GM23338 (cell line): ENCODE measurements at regions not wholly inside any gene's neighbourhood (a gene's known extent, or its start where the extent isn't known, plus 50 kb on each side); places are given as distances from the start of the nearest gene placed in this dataset.

Experiments
- ATAC-seq: fragments of 200-7000 bp; cut with Tn5 transposase; 3 replicates; pipeline ENCODE4 v1.9.1; 2020
- DNase-seq: peaks from one replicate; pipeline ENCODE4 v3.0.0-alpha.2; 2015; ENCODE audit warnings: low spot score
- H2AFZ ChIP-seq: fragments of 200-600 bp; sonication (generic); 2 replicates; pipeline ENCODE4 v1.8.0; 2016; ENCODE audit warnings: antibody characterized with exemption, mild to moderate bottlenecking, moderate library complexity
- H3F3A ChIP-seq: fragments of 200-600 bp; sonication (generic); replicated peaks from 2 replicates; pipeline ENCODE4 v1.8.0; 2017; ENCODE audit warnings: antibody characterized with exemption, mixed run types, low read depth
- H3K27ac ChIP-seq: fragments of 200-600 bp; sonication (generic); 2 replicates; pipeline ENCODE4 v1.6.1; 2016; ENCODE audit warnings: low read depth
- H3K27me3 ChIP-seq: fragments of 200-600 bp; sonication (generic); 2 replicates; pipeline ENCODE4 v1.8.0; 2016; ENCODE audit warnings: mild to moderate bottlenecking, mixed run types, moderate library complexity; ENCODE audit not compliant: insufficient read depth
- H3K36me3 ChIP-seq: fragments of 200-600 bp; sonication (generic); 2 replicates; pipeline ENCODE4 v1.8.0; 2016; ENCODE audit warnings: mild to moderate bottlenecking; ENCODE audit not compliant: insufficient read depth
- H3K4me1 ChIP-seq: fragments of 200-600 bp; sonication (generic); 2 replicates; pipeline ENCODE4 v1.8.0; 2016; ENCODE audit warnings: mild to moderate bottlenecking, moderate library complexity; ENCODE audit not compliant: insufficient read depth
- H3K4me2 ChIP-seq: fragments of 200-600 bp; sonication (generic); 2 replicates; pipeline ENCODE4 v1.7.1; 2017; ENCODE audit warnings: mixed run types
- H3K4me3 ChIP-seq: fragments of 200-600 bp; sonication (generic); 2 replicates; pipeline ENCODE4 v1.6.1; 2016; ENCODE audit warnings: mixed run types
- H3K79me2 ChIP-seq: fragments of 200-600 bp; sonication (generic); replicated peaks from 2 replicates; pipeline ENCODE4 v1.8.0; 2017; ENCODE audit warnings: mild to moderate bottlenecking; ENCODE audit not compliant: insufficient read depth
- H3K9me2 ChIP-seq: fragments of 200-600 bp; sonication (generic); 2 replicates; pipeline ENCODE4 v1.8.0; 2017; ENCODE audit not compliant: insufficient read depth
- H4K20me1 ChIP-seq: fragments of 200-600 bp; sonication (generic); replicated peaks from 2 replicates; pipeline ENCODE4 v1.8.0; 2017; ENCODE audit warnings: mild to moderate bottlenecking; ENCODE audit not compliant: insufficient read depth
- H3K27ac Mint-ChIP-seq: 2 replicates; pipeline ENCODE4 v1.8.0; 2020; ENCODE audit warnings: inconsistent platforms, mild to moderate bottlenecking, moderate library complexity, mixed read lengths
- H3K27me3 Mint-ChIP-seq: 3 replicates; pipeline ENCODE4 v1.8.0; 2022; ENCODE audit warnings: low read depth, mild to moderate bottlenecking, moderate library complexity, mixed read lengths, inconsistent platforms; ENCODE audit not compliant: insufficient read depth, poor library complexity
- H3K36me3 Mint-ChIP-seq: 3 replicates; pipeline ENCODE4 v1.8.0; 2021; ENCODE audit warnings: low read depth, mild to moderate bottlenecking, inconsistent platforms, moderate library complexity, mixed read lengths
- H3K4me1 Mint-ChIP-seq: 3 replicates; pipeline ENCODE4 v1.8.0; 2020; ENCODE audit warnings: mild to moderate bottlenecking, inconsistent platforms, mixed read lengths
- H3K4me3 Mint-ChIP-seq: 3 replicates; pipeline ENCODE4 v1.8.0; 2021; ENCODE audit warnings: moderate library complexity, mild to moderate bottlenecking, inconsistent platforms, mixed read lengths
- H3K9me3 Mint-ChIP-seq: 3 replicates; pipeline ENCODE4 v1.8.0; 2020; ENCODE audit warnings: moderate library complexity, mild to moderate bottlenecking, inconsistent platforms, mixed read lengths
- CREB1 ChIP-seq: fragments of 250-450 bp; sonication (Bioruptor Pico); IDR thresholded peaks from 2 replicates; pipeline ENCODE4 v1.5.0; 2020; ENCODE audit warnings: low read depth, mild to moderate bottlenecking, moderate library complexity
- EZH2 ChIP-seq: fragments of 200-600 bp; sonication (generic); IDR thresholded peaks from one replicate; pipeline ENCODE4 v1.8.0; 2017; ENCODE audit warnings: antibody characterized with exemption, mild to moderate bottlenecking, low read depth; ENCODE audit not compliant: unreplicated experiment
- EZH2phosphoT487 ChIP-seq: fragments of 200-600 bp; sonication (generic); IDR thresholded peaks from one replicate; pipeline ENCODE4 v1.8.1; 2018; ENCODE audit warnings: antibody characterized with exemption; ENCODE audit not compliant: unreplicated experiment
- JUNB ChIP-seq: IDR thresholded peaks from one replicate; pipeline ENCODE4 v1.6.1; 2016; ENCODE audit warnings: antibody characterized with exemption; ENCODE audit not compliant: unreplicated experiment
- NANOG ChIP-seq: IDR thresholded peaks from 2 replicates; pipeline ENCODE4 v1.6.1; 2016; ENCODE audit warnings: antibody characterized with exemption, borderline replicate concordance
- POLR2AphosphoS5 ChIP-seq: IDR thresholded peaks from 2 replicates; pipeline ENCODE4 v1.6.1; 2016; ENCODE audit warnings: antibody characterized with exemption, low read depth
- STAT1 ChIP-seq: IDR thresholded peaks from one replicate; pipeline ENCODE4 v1.6.1; 2016; ENCODE audit warnings: antibody characterized with exemption; ENCODE audit not compliant: unreplicated experiment
- ZNF114 ChIP-seq: fragments of 250-450 bp; sonication (Bioruptor Pico); IDR thresholded peaks from 2 replicates; pipeline ENCODE4 v1.5.0; 2020; ENCODE audit warnings: mild to moderate bottlenecking, moderate library complexity
- ZNF331 ChIP-seq: fragments of 250-450 bp; sonication (Bioruptor Pico); IDR thresholded peaks from 2 replicates; pipeline ENCODE4 v1.5.0; 2020; ENCODE audit warnings: low read depth, mild to moderate bottlenecking, moderate library complexity
- TF ChIP-seq, protein P1 (sequence below), 2 experiments: fragments of 200-600 bp in 1 of 2; sonication (generic) in 1 of 2; conservative IDR thresholded peaks; 2 replicates each; pipeline versions ENCODE4 v1.5.1 to v1.6.1; 2016 to 2017; ENCODE audit warnings: antibody characterized with exemption in 2 of 2, low read depth in 2 of 2, mild to moderate bottlenecking in 2 of 2, moderate library complexity in 1 of 2
- TF ChIP-seq, protein P2 (sequence below): IDR thresholded peaks from one replicate; pipeline ENCODE4 v1.6.1; 2018; ENCODE audit warnings: antibody characterized with exemption; ENCODE audit not compliant: unreplicated experiment
- TF ChIP-seq, protein P3 (sequence below): IDR thresholded peaks from 2 replicates; pipeline ENCODE4 v1.6.1; 2016; ENCODE audit warnings: antibody characterized with exemption

DNA sequence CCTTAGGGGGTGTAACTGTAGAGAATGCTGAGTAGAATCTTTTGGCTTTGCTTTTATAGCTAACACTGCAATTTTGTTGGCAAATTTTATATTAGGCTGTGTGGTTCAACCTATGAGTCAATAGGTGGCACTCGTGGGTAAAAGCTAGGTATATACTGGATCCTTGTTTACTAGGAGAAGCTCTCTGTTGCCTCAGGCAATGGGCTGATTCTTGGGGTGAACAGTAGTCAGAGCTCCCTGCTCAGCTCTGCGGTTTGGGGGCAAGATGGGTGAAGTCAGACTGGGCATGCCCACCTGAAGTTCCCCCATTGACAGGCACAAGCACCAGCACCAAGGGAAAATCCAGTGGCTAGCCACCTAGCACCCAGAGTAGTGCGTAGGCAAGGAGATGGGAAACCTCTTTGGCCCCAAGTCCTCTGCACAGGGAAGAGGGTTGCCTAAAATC, 238.7 kb downstream of the FAM181B start:
- Histone ChIP-seq H3K4me1 (no peaks in the 10 kb centered on the region), H3K9me2 (no peaks in the 10 kb centered on the region), H3K4me2 (no peak overlapping the region), H2AFZ (peak overlapping the region; percentile 94), H3K27ac (no peak overlapping the region), H3K27me3 (no peaks in the 10 kb centered on the region), H3K36me3 (no peaks in the 10 kb centered on the region), H4K20me1 (no peaks in the 10 kb centered on the region), H3K79me2 (no peaks in the 10 kb centered on the region), H3K4me3 (no peak overlapping the region), H3F3A (no peaks in the 10 kb centered on the region)
- Mint-ChIP-seq H3K27me3 (no peaks in the 10 kb centered on the region), H3K27ac (no peak overlapping the region), H3K36me3 (0 out of 3 replicates have a peak, but pooled peaks cover under 1% of the 10 kb centered on the region), H3K4me1 (0 out of 3 replicates have a peak, but pooled peaks cover 2% of the 10 kb centered on the region), H3K9me3 (peaks cover 2% of the 10 kb centered on the region; the same call in 1 of the 3 replicates), H3K4me3 (no peak overlapping the region)
- peak; percentile 75 for DNase-seq
- TF ChIP-seq, protein P1, sequence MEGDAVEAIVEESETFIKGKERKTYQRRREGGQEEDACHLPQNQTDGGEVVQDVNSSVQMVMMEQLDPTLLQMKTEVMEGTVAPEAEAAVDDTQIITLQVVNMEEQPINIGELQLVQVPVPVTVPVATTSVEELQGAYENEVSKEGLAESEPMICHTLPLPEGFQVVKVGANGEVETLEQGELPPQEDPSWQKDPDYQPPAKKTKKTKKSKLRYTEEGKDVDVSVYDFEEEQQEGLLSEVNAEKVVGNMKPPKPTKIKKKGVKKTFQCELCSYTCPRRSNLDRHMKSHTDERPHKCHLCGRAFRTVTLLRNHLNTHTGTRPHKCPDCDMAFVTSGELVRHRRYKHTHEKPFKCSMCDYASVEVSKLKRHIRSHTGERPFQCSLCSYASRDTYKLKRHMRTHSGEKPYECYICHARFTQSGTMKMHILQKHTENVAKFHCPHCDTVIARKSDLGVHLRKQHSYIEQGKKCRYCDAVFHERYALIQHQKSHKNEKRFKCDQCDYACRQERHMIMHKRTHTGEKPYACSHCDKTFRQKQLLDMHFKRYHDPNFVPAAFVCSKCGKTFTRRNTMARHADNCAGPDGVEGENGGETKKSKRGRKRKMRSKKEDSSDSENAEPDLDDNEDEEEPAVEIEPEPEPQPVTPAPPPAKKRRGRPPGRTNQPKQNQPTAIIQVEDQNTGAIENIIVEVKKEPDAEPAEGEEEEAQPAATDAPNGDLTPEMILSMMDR (conservative IDR thresholded peaks at IDR 0.05; ENCODE audit: low read depth in 2 of 2) = peak; percentile 60 to 67
- no peak for TF ChIP-seq STAT1
- no peak for TF ChIP-seq CREB1 (CRISPR knock-in tag)
- peak; percentile 97 for ATAC-seq

DNA sequence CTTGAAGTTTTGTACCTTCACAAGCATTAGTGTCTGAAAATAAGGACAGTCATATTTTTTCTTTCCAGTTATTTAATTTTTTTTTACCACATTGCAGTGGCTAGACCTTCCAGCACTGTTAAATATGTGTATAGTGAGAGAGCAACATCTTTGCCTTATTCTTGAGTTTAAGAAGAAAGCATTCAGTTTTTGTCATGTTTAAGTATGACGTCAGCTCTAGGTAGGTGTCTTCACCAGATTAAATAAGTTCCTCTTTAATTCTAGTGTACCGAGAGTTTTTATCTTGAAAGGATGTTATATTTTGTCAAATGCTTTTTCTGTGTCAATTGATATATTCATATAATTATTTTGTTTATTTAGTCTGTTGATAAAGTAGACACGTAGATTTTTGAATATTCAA, 258.8 kb downstream of the FAM181B start:
- H3K4me2 ChIP-seq = no peak overlapping the region
- no peak for DNase-seq
- no peaks in the 10 kb centered on the region for H3K27me3 Mint-ChIP-seq
- no peak overlapping the region for H3K4me3 Mint-ChIP-seq
- H3K27me3 ChIP-seq = no peaks in the 10 kb centered on the region
- H3K27ac ChIP-seq = no peak overlapping the region
- no peak overlapping the region for H2AFZ ChIP-seq
- H3K27ac Mint-ChIP-seq = no peak overlapping the region
- H4K20me1 ChIP-seq = no peaks in the 10 kb centered on the region
- TF ChIP-seq ZNF114 (CRISPR knock-in tag) (no peak), EZH2phosphoT487 (no peak), ZNF331 (CRISPR knock-in tag) (no peak), JUNB (no peak), NANOG (no peak)
- no peak overlapping the region for H3K4me3 ChIP-seq
- H3K79me2 ChIP-seq = no peaks in the 10 kb centered on the region
- H3F3A ChIP-seq = no peaks in the 10 kb centered on the region
- no peaks in the 10 kb centered on the region for H3K36me3 ChIP-seq
- H3K36me3 Mint-ChIP-seq = no peaks in the 10 kb centered on the region
- H3K9me3 Mint-ChIP-seq = no peaks in the 10 kb centered on the region; the same call in 2 of the 3 replicates
- no peak for ATAC-seq
- H3K9me2 ChIP-seq = no peaks in the 10 kb centered on the region
- no peaks in the 10 kb centered on the region for H3K4me1 Mint-ChIP-seq
- no peaks in the 10 kb centered on the region for H3K4me1 ChIP-seq

DNA sequence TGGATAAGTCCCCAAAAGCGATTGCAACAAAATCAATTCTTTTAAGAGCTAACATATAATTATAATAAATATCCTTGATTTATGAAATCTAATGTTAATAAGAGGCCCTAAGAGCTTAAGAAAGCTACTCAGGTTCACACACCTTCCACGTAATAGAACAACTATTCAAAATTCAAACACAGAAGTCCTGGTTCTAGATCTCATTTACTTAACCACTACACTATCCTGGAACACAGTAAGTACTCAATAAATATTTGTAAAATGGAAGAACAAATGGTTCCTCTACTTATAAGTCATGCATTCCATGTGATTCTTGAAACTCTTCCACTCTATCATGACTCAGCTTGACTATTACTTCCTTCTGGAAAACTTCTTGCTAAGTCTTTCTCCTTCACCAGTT, 268.2 kb downstream of the FAM181B start:
- no peaks in the 10 kb centered on the region; the same call in 2 of the 3 replicates for H3K9me3 Mint-ChIP-seq
- Histone ChIP-seq H3K9me2 (no peaks in the 10 kb centered on the region), H3F3A (no peaks in the 10 kb centered on the region), H3K36me3 (no peaks in the 10 kb centered on the region), H2AFZ (no peak overlapping the region), H4K20me1 (no peaks in the 10 kb centered on the region), H3K79me2 (no peaks in the 10 kb centered on the region), H3K4me1 (no peaks in the 10 kb centered on the region), H3K27me3 (no peaks in the 10 kb centered on the region), H3K4me3 (no peak overlapping the region), H3K4me2 (no peak overlapping the region), H3K27ac (no peak overlapping the region)
- no peaks in the 10 kb centered on the region for H3K4me1 Mint-ChIP-seq
- no peak for DNase-seq
- H3K4me3 Mint-ChIP-seq = no peak overlapping the region
- no peak overlapping the region for H3K27ac Mint-ChIP-seq
- H3K36me3 Mint-ChIP-seq = no peaks in the 10 kb centered on the region
- no peak for ATAC-seq
- no peaks in the 10 kb centered on the region for H3K27me3 Mint-ChIP-seq
- no peak for TF ChIP-seq CREB1 (CRISPR knock-in tag)
- TF ChIP-seq, protein P2, sequence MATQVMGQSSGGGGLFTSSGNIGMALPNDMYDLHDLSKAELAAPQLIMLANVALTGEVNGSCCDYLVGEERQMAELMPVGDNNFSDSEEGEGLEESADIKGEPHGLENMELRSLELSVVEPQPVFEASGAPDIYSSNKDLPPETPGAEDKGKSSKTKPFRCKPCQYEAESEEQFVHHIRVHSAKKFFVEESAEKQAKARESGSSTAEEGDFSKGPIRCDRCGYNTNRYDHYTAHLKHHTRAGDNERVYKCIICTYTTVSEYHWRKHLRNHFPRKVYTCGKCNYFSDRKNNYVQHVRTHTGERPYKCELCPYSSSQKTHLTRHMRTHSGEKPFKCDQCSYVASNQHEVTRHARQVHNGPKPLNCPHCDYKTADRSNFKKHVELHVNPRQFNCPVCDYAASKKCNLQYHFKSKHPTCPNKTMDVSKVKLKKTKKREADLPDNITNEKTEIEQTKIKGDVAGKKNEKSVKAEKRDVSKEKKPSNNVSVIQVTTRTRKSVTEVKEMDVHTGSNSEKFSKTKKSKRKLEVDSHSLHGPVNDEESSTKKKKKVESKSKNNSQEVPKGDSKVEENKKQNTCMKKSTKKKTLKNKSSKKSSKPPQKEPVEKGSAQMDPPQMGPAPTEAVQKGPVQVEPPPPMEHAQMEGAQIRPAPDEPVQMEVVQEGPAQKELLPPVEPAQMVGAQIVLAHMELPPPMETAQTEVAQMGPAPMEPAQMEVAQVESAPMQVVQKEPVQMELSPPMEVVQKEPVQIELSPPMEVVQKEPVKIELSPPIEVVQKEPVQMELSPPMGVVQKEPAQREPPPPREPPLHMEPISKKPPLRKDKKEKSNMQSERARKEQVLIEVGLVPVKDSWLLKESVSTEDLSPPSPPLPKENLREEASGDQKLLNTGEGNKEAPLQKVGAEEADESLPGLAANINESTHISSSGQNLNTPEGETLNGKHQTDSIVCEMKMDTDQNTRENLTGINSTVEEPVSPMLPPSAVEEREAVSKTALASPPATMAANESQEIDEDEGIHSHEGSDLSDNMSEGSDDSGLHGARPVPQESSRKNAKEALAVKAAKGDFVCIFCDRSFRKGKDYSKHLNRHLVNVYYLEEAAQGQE = no peak
- no peak for TF ChIP-seq POLR2AphosphoS5
- TF ChIP-seq ZNF114 (CRISPR knock-in tag) = no peak
- TF ChIP-seq, protein P3, sequence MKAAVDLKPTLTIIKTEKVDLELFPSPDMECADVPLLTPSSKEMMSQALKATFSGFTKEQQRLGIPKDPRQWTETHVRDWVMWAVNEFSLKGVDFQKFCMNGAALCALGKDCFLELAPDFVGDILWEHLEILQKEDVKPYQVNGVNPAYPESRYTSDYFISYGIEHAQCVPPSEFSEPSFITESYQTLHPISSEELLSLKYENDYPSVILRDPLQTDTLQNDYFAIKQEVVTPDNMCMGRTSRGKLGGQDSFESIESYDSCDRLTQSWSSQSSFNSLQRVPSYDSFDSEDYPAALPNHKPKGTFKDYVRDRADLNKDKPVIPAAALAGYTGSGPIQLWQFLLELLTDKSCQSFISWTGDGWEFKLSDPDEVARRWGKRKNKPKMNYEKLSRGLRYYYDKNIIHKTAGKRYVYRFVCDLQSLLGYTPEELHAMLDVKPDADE = no peak
- no peak for TF ChIP-seq STAT1
- TF ChIP-seq JUNB = no peak
- TF ChIP-seq EZH2phosphoT487 = no peak
- TF ChIP-seq ZNF331 (CRISPR knock-in tag) = no peak
- no peak for TF ChIP-seq NANOG
- no peak for TF ChIP-seq EZH2
